GM21360 (cell line): ENCODE measurements at regions not wholly inside any gene's neighbourhood (a gene's known extent, or its start where the extent isn't known, plus 50 kb on each side); places are given as distances from the start of the nearest gene placed in this dataset.
"Not testable (repeated sequence)": the region's sequence is repeated elsewhere in the genome, so short reads cannot be mapped to it uniquely, and the experiment has no call there.

ENCODE experiments used
- ATAC-seq: cut with Tn5 transposase; IDR thresholded peaks from one replicate; pipeline ENCODE4 v1.9.1; 2021; ENCODE audit warnings: mild to moderate bottlenecking, moderate library complexity; ENCODE audit not compliant: unreplicated experiment

GRCh38 chr10:44564361-44564760, 179.5 kb upstream of the CXCL12 start:
- no peak for ATAC-seq

GRCh38 chr10:44564790-44565189, 179.9 kb upstream of the CXCL12 start:
- no peak for ATAC-seq

GRCh38 chr10:44566786-44567185, 181.9 kb upstream of the CXCL12 start:
- no peak for ATAC-seq

GRCh38 chr10:44567471-44567870, 182.6 kb upstream of the CXCL12 start:
- ATAC-seq, result no peak

- no peak for ATAC-seq
Measured at GRCh38 chr10:44569193-44570091, 184.5 kb upstream of the CXCL12 start.

- no peak for ATAC-seq
Measured at GRCh38 chr10:44571701-44572100, 186.8 kb upstream of the CXCL12 start.

- no peak for ATAC-seq
Measured at GRCh38 chr10:44572146-44572545, 187.2 kb upstream of the CXCL12 start.

GRCh38 chr10:44573821-44574220, 188.9 kb upstream of the CXCL12 start:
- ATAC-seq, result no peak

- ATAC-seq, result no peak
Measured at GRCh38 chr10:44574596-44575480, 189.9 kb upstream of the CXCL12 start.

- no peak for ATAC-seq
Measured at GRCh38 chr10:44575601-44576380, 190.9 kb upstream of the CXCL12 start.

- no peak for ATAC-seq
Measured at GRCh38 chr10:44576702-44577191, 191.8 kb upstream of the CXCL12 start.

- no peak for ATAC-seq
Measured at GRCh38 chr10:44577533-44577932, 192.6 kb upstream of the CXCL12 start.

GRCh38 chr10:44578271-44578670, 193.4 kb upstream of the CXCL12 start:
- ATAC-seq, result no peak

GRCh38 chr10:44578963-44579362, 194.1 kb upstream of the CXCL12 start:
- not testable (repeated sequence) for ATAC-seq

GRCh38 chr10:44581996-44582395, 197.1 kb upstream of the CXCL12 start:
- no peak for ATAC-seq

GRCh38 chr10:44587488-44588318, 202.8 kb upstream of the CXCL12 start:
- no peak for ATAC-seq

GRCh38 chr10:44589181-44589943, 204.5 kb upstream of the CXCL12 start:
- ATAC-seq, result no peak

GRCh38 chr10:44589944-44590449, 205.1 kb upstream of the CXCL12 start:
- ATAC-seq, result no peak

- ATAC-seq, result no peak
Measured at GRCh38 chr10:44591911-44592310, 207.0 kb upstream of the CXCL12 start.
